ENCODE measurements at regions not wholly inside any gene's neighbourhood (a gene's known extent, or its start where the extent isn't known, plus 50 kb on each side); places are given as distances from the start of the nearest gene placed in this dataset.
A peak's percentile ranks its signal among the peaks of the same experiment; 100 is the strongest.
"Not testable (repeated sequence)": the region's sequence is repeated elsewhere in the genome, so short reads cannot be mapped to it uniquely, and the experiment has no call there.

DNA sequence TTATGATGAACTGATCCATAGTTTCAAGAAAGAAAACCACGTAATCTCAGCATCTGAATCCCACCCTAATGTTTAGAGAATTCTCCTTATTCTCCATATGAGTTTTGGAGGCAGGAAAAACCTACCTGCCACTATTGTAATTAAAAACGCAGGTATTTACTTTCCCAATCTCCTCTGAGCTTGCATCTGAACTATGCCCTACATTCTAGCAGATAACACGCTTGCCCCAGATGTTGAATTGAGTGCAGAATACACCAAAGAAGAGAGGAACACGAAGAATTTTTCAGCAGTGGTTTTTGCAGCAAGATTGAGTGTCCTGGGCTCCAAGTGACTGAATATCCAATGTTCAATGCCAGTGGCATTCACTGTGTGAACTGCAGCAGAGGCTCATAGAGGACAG, 182.4 kb downstream of the COX18 start:
- H3K4me1 ChIP-seq = peaks cover 0 to 6% (median 0%) of the 10 kb centered on the region in 3 donors
- intact Hi-C loops (cut with DNase I) = no loop called here
- WGBS, 2 donors = 13 to 21% methylated on average over 4 of the region's 4 CpGs
- DNase-seq = no peak
- no peak for FAIRE-seq
- H3K9me3 ChIP-seq = no peaks in the 10 kb centered on the region
- peak in 2 of 4 donors; percentile 50 to 67 for ATAC-seq
- no peaks in the 10 kb centered on the region for H3K27me3 ChIP-seq
- TF ChIP-seq, protein P1, sequence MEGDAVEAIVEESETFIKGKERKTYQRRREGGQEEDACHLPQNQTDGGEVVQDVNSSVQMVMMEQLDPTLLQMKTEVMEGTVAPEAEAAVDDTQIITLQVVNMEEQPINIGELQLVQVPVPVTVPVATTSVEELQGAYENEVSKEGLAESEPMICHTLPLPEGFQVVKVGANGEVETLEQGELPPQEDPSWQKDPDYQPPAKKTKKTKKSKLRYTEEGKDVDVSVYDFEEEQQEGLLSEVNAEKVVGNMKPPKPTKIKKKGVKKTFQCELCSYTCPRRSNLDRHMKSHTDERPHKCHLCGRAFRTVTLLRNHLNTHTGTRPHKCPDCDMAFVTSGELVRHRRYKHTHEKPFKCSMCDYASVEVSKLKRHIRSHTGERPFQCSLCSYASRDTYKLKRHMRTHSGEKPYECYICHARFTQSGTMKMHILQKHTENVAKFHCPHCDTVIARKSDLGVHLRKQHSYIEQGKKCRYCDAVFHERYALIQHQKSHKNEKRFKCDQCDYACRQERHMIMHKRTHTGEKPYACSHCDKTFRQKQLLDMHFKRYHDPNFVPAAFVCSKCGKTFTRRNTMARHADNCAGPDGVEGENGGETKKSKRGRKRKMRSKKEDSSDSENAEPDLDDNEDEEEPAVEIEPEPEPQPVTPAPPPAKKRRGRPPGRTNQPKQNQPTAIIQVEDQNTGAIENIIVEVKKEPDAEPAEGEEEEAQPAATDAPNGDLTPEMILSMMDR (IDR thresholded peaks at IDR 0.05) = no peak
- no peak overlapping the region for H3K4me3 ChIP-seq
- H3K36me3 ChIP-seq = no peaks in the 10 kb centered on the region
- no peak overlapping the region for H3K27ac ChIP-seq

GRCh38 chr4:72886602-72887001, 182.9 kb downstream of the COX18 start:
- no peak overlapping the region for H3K4me3 ChIP-seq
- no peak for ATAC-seq
- H3K9me3 ChIP-seq = no peaks in the 10 kb centered on the region
- H3K36me3 ChIP-seq = no peaks in the 10 kb centered on the region
- intact Hi-C loops (cut with DNase I) = no loop called here
- DNase-seq = no peak
- TF ChIP-seq, protein P1 (IDR thresholded peaks at IDR 0.05) = no peak
- no peak for FAIRE-seq
- peaks cover 0 to 6% (median 0%) of the 10 kb centered on the region in 3 donors for H3K4me1 ChIP-seq
- H3K27me3 ChIP-seq = no peaks in the 10 kb centered on the region
- no peak overlapping the region for H3K27ac ChIP-seq
- WGBS, 2 donors = 89 to 90% methylated on average over 1 of the region's 1 CpG

DNA sequence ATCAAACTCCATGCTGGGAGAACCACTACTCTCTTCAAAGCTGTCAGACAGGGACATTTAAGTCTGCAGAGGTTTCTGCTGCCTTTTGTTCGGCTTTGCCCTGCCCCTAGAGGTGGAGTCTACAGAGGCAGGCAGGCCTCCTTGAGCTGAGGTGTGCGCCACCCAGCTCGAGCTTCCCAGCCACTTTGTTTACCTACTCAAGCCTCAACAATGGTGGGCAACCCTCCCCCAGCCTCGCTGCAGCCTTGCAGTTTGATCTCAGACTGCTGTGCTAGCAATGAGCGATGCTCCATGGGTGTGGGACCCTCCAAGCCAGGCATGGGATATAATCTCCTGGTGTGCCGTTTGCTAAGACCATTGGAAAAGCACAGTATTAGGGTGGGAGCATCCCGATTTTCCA, 185.3 kb downstream of the COX18 start:
- FAIRE-seq; H3K9me3 ChIP-seq; H3K27me3 ChIP-seq; H3K36me3 ChIP-seq; H3K4me3 ChIP-seq; ATAC-seq; intact Hi-C loops (cut with DNase I); DNase-seq; H3K27ac ChIP-seq; H3K4me1 ChIP-seq: not testable (repeated sequence)
- 70 to 76% methylated on average over 7 of the region's 7 CpGs for WGBS, 2 donors

- H3K4me1 ChIP-seq = no peaks in the 10 kb centered on the region
- H3K27me3 ChIP-seq = no peaks in the 10 kb centered on the region
- no peak for FAIRE-seq
- intact Hi-C loops (cut with DNase I) = no loop called here
- no peaks in the 10 kb centered on the region for H3K9me3 ChIP-seq
- WGBS, 2 donors = 76 to 77% methylated on average over 16 to 17 of the region's 17 CpGs
- H3K4me3 ChIP-seq = no peak overlapping the region
- ATAC-seq = no peak
- DNase-seq = peak in 2 of 6 donors; percentile 45 to 56
- no peaks in the 10 kb centered on the region for H3K36me3 ChIP-seq
- H3K27ac ChIP-seq = no peak overlapping the region
- TF ChIP-seq, protein P1 (IDR thresholded peaks at IDR 0.05) = no peak
Observed at GRCh38 chr4:72876946-72877345, 192.6 kb downstream of the COX18 start.

DNA sequence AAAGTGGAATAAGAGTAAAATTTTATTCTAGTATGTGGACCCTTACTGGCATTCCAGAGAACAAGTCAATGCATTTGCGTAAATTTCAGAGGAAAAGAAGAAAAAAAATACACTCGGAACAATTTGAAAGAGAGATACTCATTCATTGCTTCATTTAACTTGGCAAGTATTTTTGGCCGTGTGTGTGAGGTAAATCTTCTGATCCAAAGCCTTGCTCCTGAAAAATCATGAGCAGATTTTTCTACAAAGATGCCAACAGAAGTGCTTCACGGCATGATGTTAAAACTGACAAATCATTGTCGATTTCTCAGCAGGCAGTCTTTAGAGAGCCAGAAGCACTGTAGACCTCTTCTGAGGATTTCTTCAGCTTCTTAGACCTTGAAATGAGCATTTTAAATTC, 194.0 kb downstream of the COX18 start:
- H3K27ac ChIP-seq = no peak overlapping the region
- ATAC-seq = no peak
- H3K9me3 ChIP-seq = no peaks in the 10 kb centered on the region
- DNase-seq = no peak
- TF ChIP-seq, protein P1 (IDR thresholded peaks at IDR 0.05) = no peak
- no peaks in the 10 kb centered on the region for H3K4me1 ChIP-seq
- 67 to 74% methylated on average over 5 of the region's 5 CpGs for WGBS, 2 donors
- intact Hi-C loops (cut with DNase I) = no loop called here
- H3K36me3 ChIP-seq = no peaks in the 10 kb centered on the region
- H3K27me3 ChIP-seq = no peaks in the 10 kb centered on the region
- FAIRE-seq = no peak
- H3K4me3 ChIP-seq = no peak overlapping the region

DNA sequence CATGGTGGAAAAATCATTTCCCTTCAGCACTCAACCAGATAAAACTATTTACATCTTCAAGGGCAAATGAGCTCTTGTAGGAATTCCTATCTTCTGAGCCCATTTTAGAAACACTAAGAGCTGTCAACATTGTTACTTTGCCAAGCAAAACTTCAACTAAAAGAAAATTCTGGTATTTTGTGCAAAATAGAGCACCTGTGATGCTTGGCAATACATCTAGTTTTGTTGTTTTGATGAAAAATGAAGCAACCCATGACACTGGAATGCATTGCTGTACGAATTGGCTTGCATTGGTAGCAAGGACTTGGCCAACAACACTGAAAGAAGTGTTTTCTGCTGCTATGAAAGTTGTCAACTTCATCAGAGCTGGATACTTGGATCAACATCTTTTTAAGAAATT, 194.4 kb downstream of the COX18 start:
- Histone ChIP-seq H3K4me3 (no peak overlapping the region), H3K36me3 (no peaks in the 10 kb centered on the region), H3K9me3 (no peaks in the 10 kb centered on the region), H3K27ac (no peak overlapping the region), H3K27me3 (no peaks in the 10 kb centered on the region), H3K4me1 (no peaks in the 10 kb centered on the region)
- intact Hi-C loops (cut with DNase I) = no loop called here
- ATAC-seq (no peak), FAIRE-seq (no peak), DNase-seq (no peak)
- WGBS, 2 donors = 21% methylated on average over 1 of the region's 1 CpG
- TF ChIP-seq, protein P1 (IDR thresholded peaks at IDR 0.05) = no peak

All from pancreas (tissue), 10 donors.